GM19023 (cell line): ENCODE measurements at regions not wholly inside any gene's neighbourhood (a gene's known extent, or its start where the extent isn't known, plus 50 kb on each side); places are given as distances from the start of the nearest gene placed in this dataset.
A peak's percentile ranks its signal among the peaks of the same experiment; 100 is the strongest.

ENCODE experiments used
- ATAC-seq: cut with Tn5 transposase; IDR thresholded peaks from one replicate; pipeline ENCODE4 v1.9.1; 2021; ENCODE audit warnings: mild to moderate bottlenecking, moderate library complexity; ENCODE audit not compliant: unreplicated experiment

DNA sequence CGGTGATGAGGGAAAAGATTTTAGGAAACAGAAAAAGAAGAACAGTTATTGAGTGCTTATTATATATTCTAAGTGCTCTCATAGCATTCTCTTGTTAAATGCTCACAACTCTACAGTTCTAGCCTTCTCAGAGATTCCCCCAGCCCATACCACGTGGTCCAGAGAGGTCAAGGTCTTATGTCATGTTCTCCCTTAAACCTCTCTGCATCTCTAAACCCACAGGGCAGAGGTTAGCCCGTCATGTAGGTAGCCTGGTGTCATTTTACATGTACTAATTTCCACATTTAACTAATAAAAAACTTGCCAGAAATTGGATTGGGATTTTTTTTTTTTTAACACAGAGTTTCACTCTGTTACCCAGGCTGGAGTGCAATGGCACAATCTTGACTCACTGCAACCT is 178.0 kb downstream of the CEMIP2 start:
- no peak for ATAC-seq

DNA sequence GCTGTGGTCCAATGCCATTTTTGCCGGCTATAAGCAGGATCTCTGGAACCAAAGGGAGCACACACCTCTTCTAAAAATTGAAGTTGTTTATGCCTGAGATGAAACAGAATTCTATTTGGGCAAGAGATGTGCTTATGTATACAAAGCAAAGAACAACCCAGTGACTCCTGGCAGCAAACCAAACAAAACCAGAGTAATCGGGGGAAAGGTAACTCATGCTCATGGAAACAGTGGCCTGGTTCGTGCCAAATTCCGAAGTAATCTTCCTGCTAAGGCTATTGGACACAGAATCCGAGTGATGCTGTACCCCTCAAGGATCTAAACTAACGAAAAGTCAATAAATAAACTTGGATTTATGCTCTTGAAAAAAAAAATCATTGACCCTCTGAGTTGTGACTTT is 178.7 kb downstream of the CEMIP2 start:
- no peak for ATAC-seq

DNA sequence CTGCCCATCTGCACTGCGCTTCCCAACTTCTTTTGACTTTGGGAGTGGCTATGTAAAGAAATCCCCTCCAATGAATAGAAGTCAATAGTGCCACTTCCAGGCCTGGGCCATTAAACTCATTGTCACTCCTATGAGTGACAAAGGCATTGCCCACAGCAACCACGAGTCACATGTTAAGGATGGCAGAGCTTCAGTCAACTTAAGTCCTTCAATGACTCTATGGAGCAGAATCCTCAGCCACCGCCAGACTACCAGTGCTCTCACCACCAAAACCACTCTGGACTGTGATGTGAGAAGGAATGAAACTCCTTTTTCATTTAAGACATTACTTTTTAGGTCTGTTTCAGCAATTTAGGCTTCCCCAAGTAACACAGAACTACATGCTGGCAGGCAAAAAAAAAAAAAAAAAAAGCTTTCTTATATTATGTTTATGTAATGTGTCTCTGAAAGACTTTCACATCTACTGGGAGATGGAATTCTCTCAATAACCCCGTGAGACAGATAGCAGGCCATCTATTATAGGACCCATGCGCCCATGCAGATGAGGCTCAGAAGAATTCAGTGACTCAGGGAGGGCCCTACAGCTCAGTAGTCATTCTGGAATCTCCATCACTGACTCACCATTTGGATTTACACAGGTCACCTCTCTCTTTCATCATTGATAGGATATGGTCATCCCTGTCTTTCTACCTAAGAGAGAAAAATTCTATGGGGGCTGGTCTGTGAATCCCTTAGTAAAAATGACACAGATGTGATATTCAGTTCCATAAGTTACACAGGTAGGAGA is 180.5 kb downstream of the CEMIP2 start:
- ATAC-seq, result no peak

DNA sequence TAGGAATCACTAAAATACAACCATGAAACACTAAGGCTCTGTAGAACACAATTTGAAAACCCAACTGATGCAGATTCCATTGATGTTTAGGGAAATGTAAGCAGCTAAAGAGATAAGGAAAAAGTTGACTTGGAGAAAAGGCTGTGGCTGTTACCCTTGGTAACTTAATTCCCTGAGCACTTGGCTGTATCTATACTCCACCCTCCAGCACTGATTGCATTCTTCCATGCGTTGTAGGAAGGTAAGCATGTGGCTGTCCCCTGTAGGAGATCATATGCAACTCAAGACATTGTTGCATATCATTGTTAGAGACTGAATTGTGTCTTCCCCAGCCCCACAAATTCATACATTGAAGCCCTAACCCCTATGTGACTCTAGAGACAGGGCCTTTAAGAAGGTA is 184.5 kb downstream of the CEMIP2 start:
- ATAC-seq, result no peak

DNA sequence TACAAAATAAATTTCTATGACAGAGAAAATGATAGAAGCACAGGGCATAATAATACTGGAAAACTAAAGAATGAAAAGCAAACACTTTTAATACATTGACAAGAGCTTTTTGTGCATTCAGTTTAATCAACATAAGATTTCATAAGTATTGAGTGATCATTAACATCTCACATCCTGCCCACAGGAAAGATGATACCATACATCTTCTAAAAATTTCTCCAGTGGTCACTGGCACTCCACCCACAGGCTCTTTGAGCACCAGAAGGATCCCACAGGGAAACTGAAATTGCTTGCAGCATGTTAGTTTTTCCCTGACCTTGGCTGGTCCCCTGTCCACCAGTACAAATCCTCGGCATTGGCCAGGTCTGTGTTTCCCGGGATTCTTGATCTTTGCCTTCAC is 186.0 kb downstream of the CEMIP2 start:
- no peak for ATAC-seq

DNA sequence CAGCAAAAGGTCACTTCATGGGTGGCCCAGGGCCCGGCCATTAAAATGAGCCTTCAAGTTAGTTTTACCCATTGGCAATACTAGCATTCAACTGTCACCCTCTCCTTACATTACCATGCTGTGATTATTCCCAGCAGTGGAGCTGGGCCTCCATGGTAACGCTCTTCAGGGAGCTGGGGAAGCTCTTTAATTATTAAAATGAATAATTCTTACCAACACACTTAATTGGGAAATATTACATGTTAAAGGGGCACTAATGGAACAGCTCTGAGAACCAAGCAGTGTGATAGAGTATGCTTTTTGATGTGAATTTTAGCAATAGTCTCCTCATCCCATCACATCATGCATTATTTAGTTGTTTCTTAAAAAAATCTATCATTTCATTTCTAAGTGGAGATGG is 187.2 kb downstream of the CEMIP2 start:
- no peak for ATAC-seq

DNA sequence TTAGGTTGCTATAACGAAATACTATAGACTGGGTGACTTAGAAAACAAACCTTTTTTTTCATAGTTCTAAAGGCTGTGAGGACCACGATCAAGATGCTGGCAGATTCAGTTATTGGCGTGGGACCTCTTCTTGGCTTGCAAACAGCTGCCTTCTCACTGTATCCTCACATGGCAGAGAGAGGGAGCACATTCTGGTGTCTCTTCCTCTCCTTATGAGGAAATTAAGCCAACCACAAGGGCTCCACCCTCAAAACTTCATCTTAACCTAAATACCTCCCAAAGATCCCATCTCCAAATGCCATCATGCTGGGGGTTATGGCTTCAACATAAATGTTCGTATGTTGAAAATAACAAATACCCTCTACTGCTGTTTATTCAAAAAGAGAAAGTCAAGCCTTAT is 197.1 kb downstream of the CEMIP2 start:
- ATAC-seq, result no peak

DNA sequence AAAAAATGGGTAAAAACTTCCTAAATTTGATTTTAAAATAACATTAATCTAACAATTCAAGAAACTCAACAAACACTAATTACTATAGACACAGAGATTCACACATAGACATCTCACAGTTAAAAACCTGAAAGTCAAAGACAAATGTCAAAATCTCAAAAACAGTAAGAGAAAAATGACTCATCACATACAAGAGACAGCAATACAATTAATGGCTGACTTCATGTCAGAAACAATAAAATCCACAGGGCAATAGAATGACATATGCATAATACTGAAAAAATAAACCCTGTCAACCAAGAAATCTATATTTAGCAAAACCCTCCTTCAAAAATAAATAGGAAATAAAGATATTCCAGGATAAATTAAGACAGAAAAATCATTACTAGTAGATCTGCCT is 200.4 kb downstream of the CEMIP2 start:
- no peak for ATAC-seq

DNA sequence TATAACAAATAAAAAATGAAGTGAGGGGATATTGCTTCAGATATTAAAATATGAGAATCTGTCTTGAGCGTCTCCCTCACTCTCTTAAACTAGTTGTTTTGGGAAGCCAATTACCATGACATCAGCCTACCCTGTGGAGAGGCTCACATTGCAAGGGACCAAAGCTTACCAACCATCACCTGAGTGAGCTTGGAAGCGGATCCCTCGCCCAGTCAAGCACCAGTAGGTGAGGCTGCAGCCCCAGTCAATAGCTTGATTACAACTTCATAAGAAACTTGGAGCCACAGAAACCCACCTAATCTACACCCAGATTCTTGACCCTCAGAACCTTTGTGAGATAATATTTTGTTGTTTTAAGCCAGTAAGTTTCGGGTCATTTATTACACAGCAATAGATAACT is 206.2 kb downstream of the CEMIP2 start:
- ATAC-seq, result no peak

DNA sequence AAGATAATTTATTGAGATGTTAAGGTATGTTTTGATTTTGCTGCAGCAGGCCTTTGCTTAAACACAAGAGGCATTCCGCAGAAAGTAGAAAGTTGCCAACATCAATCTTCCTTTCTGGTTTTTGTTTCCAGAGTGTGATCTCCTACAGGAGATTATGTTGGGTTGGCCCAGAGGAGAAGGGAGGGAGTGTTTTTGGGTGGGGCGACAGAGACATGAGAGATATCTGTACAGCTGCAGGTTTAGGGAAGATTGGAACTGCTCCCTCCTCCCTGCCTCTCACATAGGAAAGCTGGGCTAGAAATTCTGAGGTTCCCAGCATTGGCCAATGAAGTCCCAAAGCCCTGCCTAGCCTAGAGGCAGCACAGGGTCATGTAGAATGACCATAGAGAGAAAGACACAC is 211.0 kb downstream of the CEMIP2 start:
- no peak for ATAC-seq

DNA sequence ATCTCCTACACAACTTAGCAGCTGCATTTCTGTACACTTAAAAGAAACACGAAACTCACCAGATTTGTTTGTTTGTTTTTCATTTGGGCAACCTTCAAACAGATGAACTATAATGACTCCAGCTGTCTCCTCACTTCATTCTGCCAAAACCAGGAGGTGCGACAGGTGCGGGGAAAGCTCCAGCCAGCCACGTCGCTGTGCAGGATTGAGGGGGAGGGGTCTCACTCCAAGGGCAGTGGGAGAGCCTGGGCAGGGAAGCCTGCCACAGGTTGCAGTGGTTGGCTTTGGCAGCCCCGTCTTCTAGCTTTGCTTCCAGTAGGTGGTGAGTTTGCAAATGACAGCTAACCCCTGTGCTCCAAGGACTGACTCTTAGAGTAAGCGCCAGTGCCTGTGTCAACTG is 215.8 kb downstream of the CEMIP2 start:
- no peak for ATAC-seq

DNA sequence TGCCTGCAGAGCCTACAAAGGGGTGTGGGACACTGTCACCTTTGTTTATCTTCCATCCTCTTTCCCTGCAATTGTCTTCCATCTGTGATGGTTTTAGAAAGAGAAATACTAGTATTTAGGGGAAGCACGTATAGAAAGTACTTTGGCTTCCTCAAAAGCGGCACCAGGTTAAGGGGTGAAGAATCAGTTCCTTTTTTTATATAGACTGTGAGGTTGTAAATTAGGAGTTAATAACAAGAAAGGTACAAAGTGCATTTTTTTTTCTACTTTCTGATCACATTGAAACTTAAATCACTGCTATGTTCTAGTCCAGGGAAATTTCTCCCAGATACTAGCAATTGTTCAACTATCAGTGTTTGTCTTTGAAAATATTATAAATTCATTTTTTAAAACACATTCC is 219.3 kb downstream of the CEMIP2 start:
- peak; percentile 85 for ATAC-seq

DNA sequence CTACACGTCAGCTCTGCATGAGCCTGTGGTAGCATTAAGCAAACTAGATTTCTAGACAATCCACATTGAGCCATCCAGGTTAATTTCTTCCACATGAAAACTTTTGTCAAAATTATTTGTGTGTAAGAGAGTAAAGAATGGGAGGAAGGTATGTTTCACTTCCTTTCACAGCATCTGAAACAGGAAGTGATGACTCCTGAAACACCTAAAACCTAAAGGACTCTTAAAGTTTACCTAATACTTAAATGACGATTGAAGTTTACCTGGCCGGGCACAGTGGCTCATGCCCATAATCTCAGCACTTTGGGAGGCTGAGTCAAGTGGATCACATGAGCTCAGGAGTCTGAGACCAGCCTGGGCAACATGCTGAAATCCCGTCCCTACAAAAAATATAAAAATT is 223.8 kb downstream of the CEMIP2 start:
- ATAC-seq, result no peak

DNA sequence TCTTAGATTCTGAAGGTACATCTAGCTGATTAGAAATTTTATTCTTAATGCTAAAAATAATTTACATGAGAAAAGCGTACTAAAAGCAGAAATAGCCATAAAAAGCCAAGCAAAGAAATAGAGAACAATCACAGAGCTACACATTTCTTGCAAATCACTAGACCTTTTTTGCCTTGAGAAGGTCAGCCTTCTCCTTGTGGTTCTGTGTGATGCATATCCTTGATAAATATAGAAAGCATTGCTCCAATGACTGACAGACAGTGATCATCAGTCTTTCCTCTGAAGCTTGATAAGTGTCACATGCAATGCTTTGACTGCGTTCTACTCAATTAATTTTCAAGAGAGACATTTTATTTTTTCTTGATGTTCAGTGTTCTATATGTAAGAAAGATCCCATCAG is 226.9 kb downstream of the CEMIP2 start:
- ATAC-seq, result no peak

DNA sequence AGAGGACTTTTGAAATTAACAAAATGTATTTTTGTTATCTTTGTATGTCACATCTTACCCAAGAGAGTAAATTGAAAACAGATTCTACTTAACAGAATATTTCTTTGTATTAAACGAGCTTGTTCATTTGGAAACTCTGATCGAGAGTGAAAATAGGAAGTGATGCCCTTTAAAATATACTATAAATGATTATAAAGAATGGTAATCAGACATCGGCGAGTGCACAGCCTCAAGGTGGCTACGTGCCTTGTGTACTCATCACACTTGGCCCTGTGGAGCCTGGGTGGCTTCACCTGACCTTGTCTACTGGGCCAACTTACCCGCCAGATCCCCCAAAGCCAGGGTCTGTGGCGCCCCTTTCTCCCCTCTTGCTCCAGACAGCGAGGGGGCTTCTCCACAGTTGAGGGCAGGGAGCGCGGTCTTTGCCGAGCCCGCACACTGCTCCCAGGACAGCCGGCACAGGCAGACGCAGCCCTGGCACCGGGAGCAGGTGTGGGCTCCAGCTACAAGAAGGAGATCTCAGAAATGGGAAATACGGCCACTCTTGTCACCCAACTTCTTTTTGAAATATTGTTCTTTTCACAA is 243.2 kb downstream of the CEMIP2 start:
- no peak for ATAC-seq

DNA sequence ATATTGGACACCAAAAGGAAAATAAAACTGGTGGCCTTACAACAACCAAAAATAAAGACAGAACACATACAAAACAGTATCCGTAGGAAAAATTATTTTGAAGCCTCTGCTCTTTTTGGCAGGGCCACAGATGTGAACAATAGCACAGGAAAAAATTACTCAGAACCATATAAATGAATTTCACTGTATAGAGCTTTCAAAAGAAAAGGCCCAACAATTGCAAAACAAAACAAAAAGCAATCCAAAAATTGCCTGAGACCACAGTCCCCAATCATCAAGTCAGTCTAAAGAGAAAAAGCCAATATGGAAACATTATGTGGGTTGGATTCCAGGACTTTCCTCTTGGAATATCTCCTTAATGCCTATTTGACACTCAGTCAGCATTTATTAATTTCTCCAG is 243.8 kb downstream of the CEMIP2 start:
- ATAC-seq, result no peak

DNA sequence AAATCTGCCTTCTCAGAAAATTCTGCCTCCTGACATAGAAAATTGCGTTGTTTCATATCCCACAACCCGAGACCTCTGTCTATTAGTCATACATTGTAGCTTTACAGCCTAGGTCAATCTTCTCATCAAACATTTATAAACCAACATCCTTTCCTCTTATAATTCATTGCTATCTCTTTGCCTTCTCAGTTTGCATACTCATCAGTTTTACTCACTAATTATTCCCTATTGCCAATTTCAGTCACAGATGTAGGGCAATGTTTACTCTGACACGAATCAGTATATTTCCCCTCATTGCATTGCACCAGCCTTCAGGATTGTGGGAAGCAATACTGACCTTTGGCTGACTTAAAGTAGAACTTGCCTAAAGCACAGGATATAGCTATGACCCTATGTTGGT is 247.2 kb downstream of the CEMIP2 start:
- no peak for ATAC-seq

DNA sequence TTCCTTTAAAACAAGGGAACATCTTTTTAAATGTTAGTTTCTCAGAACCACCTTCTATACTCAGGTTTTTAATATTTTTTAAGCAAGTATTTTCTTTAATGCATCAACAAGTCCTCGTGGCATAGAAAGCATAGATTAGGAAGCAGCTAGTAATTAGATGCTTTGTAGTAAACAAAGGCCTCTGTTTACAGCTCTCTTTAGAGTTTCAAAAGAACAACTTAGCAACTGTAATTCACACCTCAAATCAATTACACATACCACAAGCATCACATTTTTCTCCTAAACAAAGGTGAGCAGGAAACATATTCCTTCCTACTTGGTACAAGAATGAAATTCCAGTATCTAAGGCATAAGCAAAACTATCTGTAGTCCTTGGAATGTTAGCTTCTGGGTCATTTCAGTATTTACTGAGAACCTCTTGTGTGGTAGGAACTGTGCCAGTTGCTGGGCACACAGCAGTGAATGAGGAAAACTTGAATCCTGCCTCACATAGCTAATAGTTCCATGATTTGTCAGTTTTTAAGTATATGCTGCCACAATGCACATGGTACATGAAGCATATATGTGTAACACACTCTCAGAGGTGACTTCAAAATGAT is 249.1 kb downstream of the CEMIP2 start:
- no peak for ATAC-seq

DNA sequence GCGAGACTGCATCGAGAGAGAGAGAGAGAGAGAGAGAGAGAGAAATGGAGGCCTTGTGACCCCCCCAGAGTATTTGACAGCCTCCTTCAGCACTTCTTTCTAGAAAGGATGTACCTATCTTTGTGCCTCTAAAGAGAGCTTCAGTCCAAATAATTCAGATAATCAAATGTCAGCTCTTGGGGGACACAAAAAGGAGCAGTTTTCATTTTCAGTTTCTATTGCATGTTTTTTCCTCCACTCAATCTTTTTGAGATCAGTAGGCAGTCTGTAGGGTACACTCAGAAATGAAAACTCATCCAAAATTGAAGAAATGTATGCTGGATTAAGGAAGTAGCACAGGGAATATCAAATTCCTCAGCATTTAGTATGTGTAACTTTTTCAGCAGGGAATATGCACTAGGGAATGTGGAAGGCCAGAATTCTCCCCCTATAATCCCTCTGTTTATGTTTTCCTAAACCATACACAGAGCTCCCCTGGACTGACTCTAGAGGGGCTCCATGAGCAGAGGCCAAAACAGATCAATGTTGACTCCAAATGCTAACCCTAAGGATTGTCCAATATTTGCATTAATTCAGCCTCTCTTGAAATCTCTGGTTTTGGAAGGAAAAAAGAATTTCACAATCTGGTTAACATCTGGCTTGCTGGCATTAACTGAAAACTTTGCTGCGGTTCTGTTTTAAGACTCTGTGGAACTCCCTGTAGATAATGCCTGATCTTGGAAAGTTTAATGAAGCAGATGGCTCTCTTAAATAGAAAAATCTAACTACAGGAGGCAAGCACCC is 250.1 kb downstream of the CEMIP2 start:
- no peak for ATAC-seq

DNA sequence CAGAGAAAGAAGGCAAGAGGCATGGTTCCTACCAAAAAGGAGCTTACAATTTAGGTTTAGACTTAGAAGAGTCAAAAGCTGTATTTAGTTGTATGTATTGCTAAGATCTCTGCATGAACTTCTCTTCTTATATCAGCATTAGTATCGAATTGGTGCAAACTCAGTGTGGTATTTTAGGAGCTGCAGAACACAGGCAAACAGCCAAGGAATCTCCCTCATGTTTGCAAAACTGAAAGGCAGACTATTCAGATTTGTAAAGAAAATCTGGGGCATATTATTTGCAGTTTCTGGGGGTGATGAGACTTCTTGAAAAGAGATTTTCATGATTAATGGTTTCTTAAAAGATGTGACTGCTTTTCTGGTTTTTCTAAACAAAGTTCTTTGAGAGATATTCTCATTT is 252.7 kb downstream of the CEMIP2 start:
- no peak for ATAC-seq

DNA sequence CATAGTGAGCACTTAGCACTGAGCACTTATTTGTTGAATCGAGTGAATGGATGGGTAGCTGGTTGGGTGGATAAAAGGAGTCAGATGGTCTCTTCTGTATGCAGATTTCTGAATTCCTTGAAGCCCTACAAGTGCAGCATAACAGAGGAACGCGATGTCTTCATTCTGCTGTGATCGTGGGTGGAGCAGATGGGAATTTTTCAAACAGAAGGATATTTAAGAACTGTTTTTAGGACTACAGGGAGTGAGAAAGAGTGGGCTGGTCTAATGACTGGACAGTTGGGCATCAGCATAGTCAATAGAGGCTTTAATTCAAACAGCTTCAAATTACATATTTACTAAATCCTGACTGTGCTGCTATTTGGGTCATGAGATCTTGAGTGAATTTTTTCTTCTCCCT is 253.2 kb downstream of the CEMIP2 start:
- ATAC-seq, result no peak
